ENCODE measurements at regions not wholly inside any gene's neighbourhood (a gene's known extent, or its start where the extent isn't known, plus 50 kb on each side); places are given as distances from the start of the nearest gene placed in this dataset.

- TF ChIP-seq CTCF (IDR thresholded peaks at IDR 0.05; ENCODE audit: low read depth, low read length) = no peak
- no peak for TF ChIP-seq EZH2phosphoT487 (IDR thresholded peaks at IDR 0.05; ENCODE audit: low read depth)
Observed at GRCh38 chr2:15730545-15731212, 139.0 kb downstream of the DDX1 start.

Data from OCI-LY3 (cell line).